ENCODE measurements at regions not wholly inside any gene's neighbourhood (a gene's known extent, or its start where the extent isn't known, plus 50 kb on each side); places are given as distances from the start of the nearest gene placed in this dataset.

DNA sequence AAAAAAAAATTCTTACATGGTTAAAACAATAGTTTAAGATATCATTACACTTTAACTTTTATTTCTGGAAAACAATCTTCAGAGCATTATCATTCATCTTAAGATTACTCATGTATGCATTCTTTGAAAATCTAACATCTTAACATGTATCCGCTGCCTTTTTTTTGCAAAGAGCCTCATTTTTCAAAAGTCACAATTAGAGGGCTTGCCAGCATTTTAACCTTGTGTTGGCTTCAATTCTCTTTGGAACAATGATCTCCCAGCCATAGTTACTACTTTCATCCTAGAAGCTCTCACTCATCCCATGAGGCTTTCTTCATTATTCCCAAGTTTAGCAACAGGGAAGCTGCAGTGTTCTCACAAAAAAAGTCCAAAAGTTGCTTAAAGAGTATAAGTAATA, 330.8 kb downstream of the BCKDHB start:
- TF ChIP-seq CTCF (conservative IDR thresholded peaks at IDR 0.05; ENCODE audit: low read depth, low read length) (no peak), EZH2 (IDR thresholded peaks at IDR 0.05; ENCODE audit: borderline replicate concordance, low read depth, low read length, poor library complexity, severe bottlenecking) (no peak)
